SKM-1 (cell line): ENCODE measurements at regions not wholly inside any gene's neighbourhood (a gene's known extent, or its start where the extent isn't known, plus 50 kb on each side); places are given as distances from the start of the nearest gene placed in this dataset.

Experiments used
- DNase-seq: peaks from one replicate; lab custom pipeline; 2025; ENCODE audit not compliant: unreplicated experiment; lab: John Stamatoyannopoulos, UW

DNA sequence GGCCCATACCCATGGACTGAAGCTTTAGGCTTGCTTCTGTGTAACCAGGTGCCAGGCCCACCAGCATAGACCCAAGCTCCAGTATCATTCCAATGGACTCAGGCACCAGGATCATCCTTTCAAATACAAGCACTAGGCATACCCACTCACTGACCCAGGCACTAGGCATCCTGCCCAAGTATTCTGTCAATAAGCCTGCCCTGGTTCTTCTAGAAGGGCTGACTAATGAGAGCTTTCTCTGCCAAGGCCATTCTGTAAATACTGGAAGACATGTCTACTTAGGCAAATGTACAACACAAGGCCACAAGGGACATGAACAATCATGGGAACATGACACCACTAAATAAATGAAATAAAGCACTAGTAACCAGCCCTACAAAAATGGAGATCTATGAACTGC, 352.2 kb downstream of the FSCB start:
- DNase-seq, result no peak

DNA sequence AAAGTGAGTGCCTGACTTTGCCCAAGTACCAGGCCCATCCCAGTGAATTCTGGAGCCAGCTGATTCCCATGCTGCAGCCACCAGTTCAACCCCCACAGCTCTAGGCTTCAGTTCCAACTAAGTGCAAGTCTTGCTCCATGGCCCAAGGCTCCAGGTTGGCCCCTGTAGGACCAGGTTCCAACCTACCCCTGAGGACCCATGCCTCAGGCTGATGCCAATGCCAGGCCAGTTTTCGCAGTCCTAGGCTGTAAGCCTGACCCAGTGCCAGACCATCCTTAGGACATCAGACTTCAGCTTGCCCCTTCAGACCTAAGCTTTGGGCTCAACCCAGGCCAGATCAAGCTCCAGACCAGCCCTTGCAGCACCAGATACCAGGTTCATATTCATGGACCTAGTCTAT, 352.6 kb downstream of the FSCB start:
- DNase-seq, result no peak

DNA sequence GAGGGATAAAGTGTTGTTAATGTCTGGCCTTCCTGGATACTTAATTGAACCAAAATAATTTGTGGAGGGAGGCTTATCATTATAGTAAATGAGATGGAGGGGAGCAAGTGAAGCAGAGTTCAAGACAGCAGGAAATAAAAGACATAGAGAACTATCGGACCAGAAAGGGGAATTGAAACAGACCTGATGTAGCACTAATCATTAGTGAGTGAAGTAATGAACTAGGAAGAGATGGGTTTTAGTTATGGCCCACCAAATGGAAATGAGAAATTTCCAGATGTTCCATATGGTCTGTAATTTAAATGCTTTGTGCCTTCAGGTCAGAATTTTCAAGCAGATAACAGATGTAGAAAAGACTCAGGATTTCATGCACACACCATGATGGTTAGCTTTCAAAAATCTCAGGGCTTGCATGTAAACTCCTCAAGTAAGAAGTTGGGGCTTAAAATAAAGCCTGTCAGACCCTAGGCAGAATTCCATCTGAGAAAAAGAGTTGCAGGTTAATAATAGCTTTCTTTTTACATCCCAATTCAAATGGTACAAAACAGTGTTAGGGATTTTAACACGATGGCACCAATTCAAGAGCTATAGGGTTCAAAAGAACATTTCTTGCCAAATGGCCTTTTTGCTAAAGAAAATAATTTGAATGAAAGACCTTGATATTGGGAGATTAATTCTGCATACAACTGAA, 355.8 kb downstream of the FSCB start:
- no peak for DNase-seq

GRCh38 chr14:44149597-44149996, 357.5 kb downstream of the FSCB start:
- no peak for DNase-seq

DNA sequence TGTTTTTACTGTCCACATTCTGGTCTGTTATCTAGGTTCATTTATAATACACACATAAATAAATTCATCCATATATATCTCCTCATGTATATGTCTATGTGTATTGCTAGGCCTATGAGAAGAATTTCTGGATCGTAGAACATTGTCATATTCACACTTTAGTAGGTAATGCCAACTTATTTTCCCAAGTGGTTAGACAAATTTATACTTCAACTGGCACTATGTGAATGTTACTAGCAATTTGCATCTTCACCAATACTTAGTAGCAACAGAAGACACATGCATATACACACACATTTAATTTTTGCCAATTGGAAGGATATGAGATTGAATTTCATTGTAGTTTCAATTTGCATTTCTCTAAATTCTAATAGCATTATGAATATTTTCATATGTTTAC, 365.1 kb downstream of the FSCB start:
- no peak for DNase-seq

GRCh38 chr14:44135972-44136371, 371.1 kb downstream of the FSCB start:
- DNase-seq, result no peak

DNA sequence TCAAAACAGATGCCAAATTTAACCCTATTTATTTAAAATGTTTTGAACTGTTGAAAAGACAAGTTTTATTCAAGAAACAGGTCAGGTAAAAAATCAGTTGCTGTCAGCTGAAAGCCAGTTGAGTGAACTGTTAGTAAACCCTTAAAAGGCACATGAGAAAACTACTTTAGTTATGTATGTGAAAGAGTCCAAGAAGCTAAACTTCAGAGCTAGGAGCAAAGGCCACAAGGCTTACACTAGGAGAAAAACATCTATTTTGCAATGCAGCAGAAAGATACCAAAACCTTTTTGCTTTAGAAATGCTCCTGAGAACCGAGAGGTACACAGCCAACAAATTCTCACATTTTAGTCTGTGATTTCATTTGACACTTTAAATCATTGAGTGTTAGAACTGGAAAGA, 375.2 kb downstream of the FSCB start:
- DNase-seq, result no peak

- no peak for DNase-seq
These were observed 393.0 kb downstream of the FSCB start for GRCh38 chr14:44113769-44114730.

- peak; percentile 4 for DNase-seq
These were observed 394.2 kb downstream of the FSCB start for GRCh38 chr14:44112774-44113460.

GRCh38 chr14:44109036-44109435, 398.0 kb downstream of the FSCB start:
- no peak for DNase-seq

- DNase-seq, result no peak
These were observed 398.5 kb downstream of the FSCB start for GRCh38 chr14:44108601-44109000.

- no peak for DNase-seq
These were observed 399.9 kb downstream of the FSCB start for GRCh38 chr14:44107156-44107555.

GRCh38 chr14:44099743-44100488, 407.2 kb downstream of the FSCB start:
- no peak for DNase-seq

GRCh38 chr14:44081146-44081545, 425.9 kb downstream of the FSCB start:
- no peak for DNase-seq

- no peak for DNase-seq
These were observed 437.0 kb downstream of the FSCB start for GRCh38 chr14:44070046-44070445.

- no peak for DNase-seq
These were observed 453.7 kb downstream of the FSCB start for GRCh38 chr14:44053422-44053821.

- no peak for DNase-seq
These were observed 465.4 kb downstream of the FSCB start for GRCh38 chr14:44041700-44042099.

GRCh38 chr14:44040561-44040960, 466.5 kb downstream of the FSCB start:
- no peak for DNase-seq

DNA sequence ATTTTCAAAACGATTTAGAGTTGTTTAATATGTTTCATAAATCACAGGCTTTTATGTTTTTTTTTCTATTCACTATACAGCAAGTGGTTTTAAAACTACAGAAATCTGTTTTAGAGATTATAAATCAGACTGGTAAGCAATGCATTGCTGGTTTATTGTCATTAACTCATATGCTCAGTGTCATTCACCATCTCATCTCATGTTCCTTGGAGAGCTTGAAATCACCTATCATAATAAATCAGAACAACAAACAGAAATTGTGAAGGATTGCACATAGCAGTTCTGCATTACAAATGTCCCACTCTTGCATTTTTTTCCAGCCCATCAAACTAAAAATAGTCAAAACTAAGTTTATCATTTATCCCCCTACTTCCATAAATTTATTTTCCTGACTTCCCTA, 470.8 kb downstream of the FSCB start:
- DNase-seq, result no peak

DNA sequence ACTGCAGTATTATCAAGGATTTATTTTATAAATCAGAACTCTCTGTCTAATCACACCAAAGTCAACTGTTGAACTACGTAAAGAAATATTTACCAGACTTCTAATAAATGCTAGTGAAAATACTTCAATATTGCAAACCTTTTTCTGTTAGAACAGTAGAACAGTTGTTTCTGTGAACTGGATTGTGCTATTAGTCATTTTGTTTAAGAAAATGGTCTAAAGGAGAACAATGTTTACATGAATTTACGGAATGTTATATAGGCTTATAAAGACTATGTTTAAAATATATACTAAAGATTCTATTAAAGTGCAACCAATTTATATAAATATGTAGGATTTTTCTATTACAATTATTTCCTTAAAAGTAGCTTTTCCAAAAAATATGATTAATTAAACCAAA, 471.4 kb downstream of the FSCB start:
- no peak for DNase-seq

GRCh38 chr14:44030831-44031383, 476.2 kb downstream of the FSCB start:
- no peak for DNase-seq
